GM19043 (cell line): ENCODE measurements at regions not wholly inside any gene's neighbourhood (a gene's known extent, or its start where the extent isn't known, plus 50 kb on each side); places are given as distances from the start of the nearest gene placed in this dataset.

ENCODE experiments used
- ATAC-seq: cut with Tn5 transposase; IDR thresholded peaks from one replicate; pipeline ENCODE4 v1.9.1; 2021; ENCODE audit warnings: low read depth; ENCODE audit not compliant: unreplicated experiment

- ATAC-seq = peak; percentile 42
These were observed 299.7 kb downstream of the CWC27 start for GRCh38 chr5:65068410-65068809.

DNA sequence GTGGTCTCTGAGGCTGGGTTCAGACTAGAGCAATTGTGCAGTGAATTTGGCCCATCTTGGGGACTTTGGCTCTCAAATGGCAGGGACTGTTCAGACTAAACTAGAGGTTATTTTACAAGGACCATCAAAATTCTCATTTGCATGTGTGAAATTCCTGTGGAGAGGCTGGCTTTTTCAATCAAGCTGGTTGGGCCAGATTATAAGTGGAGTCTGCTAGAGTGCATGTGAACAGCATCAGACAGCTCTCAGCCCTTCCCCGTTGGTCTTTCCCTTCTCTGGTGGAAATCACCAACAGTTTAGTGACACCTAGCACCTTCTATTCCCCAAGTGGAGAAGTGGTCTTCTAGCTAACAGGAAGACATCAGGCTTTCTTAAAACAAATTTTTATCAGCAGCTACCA is 301.3 kb downstream of the CWC27 start:
- ATAC-seq = no peak

- no peak for ATAC-seq
These were observed 304.1 kb downstream of the CWC27 start for GRCh38 chr5:65072850-65073249.

DNA sequence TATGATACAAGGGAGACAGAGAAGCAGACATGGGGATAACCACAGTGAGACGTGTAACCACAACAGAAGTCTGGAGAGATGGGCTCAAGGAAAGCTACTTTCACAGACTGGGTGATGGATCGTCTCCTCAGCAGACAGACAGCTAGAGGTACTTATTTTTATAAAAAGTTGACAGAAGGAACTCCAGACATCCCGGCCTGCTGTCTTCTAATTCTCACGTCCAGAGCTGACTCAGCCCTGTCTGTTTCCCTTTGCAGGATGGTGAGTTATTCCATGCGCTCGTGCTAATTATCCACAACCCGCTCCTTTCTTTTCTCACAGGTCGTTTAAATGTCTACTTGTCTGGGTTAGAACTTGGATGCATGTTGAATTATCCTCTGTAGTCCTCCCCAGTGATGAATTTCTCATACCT is 304.5 kb downstream of the CWC27 start:
- no peak for ATAC-seq

DNA sequence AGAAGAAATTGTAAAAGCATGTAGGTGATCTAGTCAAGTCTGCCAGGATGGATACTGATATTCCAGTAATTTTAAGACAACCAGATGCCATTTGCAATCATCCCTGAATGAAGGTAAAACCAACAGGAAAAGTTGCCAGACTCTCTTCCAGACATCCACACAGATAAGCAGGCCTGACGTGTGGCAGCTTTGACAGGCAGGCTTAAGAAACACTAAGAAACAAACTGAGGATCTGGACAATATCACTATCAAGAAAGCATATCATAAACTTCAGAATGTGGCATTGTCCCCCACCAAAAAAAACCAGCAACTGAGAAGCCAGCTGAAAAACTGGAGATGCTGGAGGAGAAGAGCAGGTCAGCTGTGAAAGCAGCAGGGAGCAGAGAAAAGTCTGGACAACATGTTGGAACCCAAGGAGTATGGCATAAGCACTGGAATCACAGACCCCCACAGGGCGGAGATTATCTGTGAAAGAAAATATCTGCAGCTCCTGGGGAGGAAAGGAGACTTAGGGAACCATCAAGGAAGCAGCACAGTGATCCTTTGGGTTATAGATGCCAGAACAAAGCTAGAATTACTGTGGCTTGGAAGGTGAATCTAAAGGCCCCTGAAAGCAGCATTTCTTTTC is 307.0 kb downstream of the CWC27 start:
- no peak for ATAC-seq

DNA sequence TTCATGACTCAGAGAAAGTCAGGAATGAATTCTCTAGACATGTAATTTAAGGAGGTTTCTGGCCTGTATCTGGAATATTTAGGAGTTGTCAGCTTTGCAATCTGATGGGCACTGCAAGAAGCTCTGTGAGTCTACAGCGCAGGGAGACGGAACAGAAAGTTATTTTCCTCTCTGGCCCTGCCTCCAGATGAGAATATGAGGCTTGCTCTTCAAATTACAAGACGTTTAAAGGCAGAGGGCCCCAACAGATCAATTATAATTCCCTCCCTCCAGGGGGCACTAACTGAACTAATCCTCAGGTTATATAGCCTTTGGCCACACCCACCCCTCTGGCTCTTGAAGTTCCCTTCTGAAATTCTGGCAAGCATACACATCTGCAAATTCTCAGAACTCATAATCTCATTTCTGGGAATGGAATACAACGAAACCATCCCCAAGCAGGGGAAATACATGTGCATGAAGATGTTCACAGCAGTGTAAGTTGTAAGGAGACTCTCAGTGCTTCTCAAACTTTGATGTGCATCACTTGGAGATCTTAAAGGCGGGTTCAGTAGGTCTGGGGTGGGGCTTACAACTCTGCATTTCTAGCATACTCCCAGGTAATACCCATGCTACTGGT is 307.6 kb downstream of the CWC27 start:
- ATAC-seq = peak; percentile 65

- no peak for ATAC-seq
These were observed 308.9 kb downstream of the CWC27 start for GRCh38 chr5:65077653-65078052.

DNA sequence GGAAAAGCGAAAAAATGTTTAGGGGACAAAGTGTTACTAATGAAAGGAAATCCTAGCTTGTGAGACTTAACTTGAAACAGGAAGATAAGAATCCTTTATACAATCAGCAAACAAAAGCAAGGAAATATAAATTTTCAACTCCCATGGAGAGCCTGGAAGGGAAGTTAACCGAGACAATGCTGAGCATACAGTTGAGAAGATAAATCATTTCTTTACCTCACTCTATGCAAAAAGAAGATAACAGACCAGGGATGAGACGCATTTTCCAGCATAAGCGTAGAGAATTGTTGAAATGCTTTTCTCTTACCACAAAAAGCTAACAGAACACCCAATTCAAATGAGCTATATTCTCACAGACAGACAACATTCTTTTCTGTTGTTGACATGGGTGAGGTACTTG is 309.6 kb downstream of the CWC27 start:
- ATAC-seq = no peak

DNA sequence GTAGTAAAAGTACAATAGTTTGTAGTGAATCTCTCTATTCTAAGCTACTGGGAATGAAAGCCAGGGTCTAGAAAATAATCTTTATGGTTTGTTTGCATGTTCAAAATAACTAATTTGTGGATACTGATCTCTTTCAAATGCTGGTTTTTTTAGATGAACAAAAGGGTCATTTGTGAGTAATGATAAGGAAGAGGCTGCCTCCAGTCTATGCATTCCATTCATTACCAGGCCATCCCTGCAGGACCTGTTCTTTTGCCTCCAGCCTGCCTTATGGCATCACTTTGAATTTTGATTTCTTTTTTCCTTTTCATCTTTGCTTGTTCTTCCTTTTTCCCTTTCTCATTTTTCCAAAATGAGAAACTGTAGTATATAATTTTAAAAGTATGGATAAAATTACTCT is 312.3 kb downstream of the CWC27 start:
- ATAC-seq = no peak

GRCh38 chr5:65084795-65085515 is 316.2 kb downstream of the CWC27 start:
- ATAC-seq = no peak

GRCh38 chr5:65085516-65085850 is 316.8 kb downstream of the CWC27 start:
- no peak for ATAC-seq

- no peak for ATAC-seq
These were observed 317.6 kb downstream of the CWC27 start for GRCh38 chr5:65086234-65086890.

DNA sequence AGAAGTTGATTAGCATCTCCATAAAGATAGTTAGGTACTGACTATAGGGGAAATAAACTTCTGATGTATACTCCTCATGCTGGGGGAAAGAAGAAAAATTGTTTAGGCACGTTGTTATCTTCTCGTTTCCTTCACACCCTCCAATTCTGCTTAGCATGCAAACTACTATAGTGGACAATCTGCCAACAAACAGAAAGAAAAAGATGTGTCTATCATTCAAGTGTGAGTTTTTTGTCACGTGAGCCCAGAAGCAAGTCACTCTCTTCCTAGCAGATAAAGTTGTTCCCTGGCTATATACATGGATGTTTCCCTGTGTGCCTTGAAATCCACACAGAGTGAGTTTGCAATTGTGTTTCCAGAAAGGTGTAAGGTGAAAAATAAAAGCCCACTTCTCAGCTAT is 318.4 kb downstream of the CWC27 start:
- no peak for ATAC-seq

DNA sequence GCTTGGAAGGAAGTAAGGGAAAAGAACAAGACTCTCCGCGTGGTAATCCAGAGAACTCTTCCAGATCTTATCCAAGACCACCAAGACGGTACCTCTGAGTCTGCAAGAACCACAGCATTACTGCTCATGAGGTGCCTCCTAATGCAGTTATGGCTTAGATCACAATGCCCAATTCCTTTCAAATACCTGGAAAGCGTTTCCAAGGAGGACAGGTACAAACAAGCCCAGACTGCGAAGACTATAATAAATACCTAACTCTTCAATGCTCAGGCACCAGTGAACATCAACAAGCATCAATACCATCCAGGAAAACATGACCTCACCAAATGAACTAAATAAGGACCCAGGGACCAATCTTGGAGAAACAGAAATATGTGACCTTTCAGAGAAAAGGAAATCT is 325.5 kb downstream of the CWC27 start:
- no peak for ATAC-seq

DNA sequence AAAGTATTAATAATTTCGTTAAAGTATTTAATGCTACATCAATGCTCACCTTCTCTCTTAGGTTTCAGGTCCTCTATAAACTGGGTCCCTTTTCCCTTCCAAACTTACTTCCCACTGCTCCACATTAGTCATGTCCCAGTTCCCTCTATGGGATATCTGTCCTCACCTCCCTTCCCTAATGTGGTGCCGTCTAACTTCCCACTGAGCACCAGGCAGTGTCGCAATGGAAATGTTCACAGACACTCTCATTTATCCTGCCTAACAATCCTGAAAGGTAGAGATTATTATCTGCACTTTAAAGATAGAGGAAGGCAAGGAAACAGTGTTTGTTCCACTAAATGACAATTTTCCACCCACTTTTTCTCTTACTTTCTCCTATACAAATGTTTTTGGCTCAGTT is 329.7 kb downstream of the CWC27 start:
- no peak for ATAC-seq
